B cell (primary cell): ENCODE measurements at regions not wholly inside any gene's neighbourhood (a gene's known extent, or its start where the extent isn't known, plus 50 kb on each side); places are given as distances from the start of the nearest gene placed in this dataset.

ENCODE experiments used
- CTCF ChIP-seq: fragments of 200-600 bp; IDR thresholded peaks from one replicate; pipeline ENCODE4 v1.8.0; 2022; ENCODE audit warnings: antibody characterized with exemption, mild to moderate bottlenecking
- EZH2 ChIP-seq: IDR thresholded peaks from 2 replicates; pipeline ENCODE4 v1.6.1; 2012; ENCODE audit warnings: borderline replicate concordance, low read depth, mild to moderate bottlenecking, moderate library complexity, low read length; ENCODE audit not compliant: insufficient read depth, poor library complexity, severe bottlenecking

- no peak for TF ChIP-seq EZH2
- no peak for TF ChIP-seq CTCF
Observed at GRCh38 chr11:31940371-31941037, 129.4 kb upstream of the PAX6 start.
